ENCODE measurements at regions not wholly inside any gene's neighbourhood (a gene's known extent, or its start where the extent isn't known, plus 50 kb on each side); places are given as distances from the start of the nearest gene placed in this dataset.

GRCh38 chr12:93959657-93960056 is 188.7 kb upstream of the PLXNC1 start:
- no peak overlapping the region for H3K4me3 ChIP-seq
- H3K36me3 ChIP-seq: no peaks in the 10 kb centered on the region
- H3K4me1 ChIP-seq: peaks cover 0 to 6% (median 0%) of the 10 kb centered on the region in 9 donors
- DNase-seq (no peak), ATAC-seq (no peak)
- H3K27ac ChIP-seq: no peak overlapping the region
- 89 to 90% methylated on average over 1 of the region's 1 CpG for WGBS, 2 donors
- H3K9me3 ChIP-seq: peaks cover 0 to 19% (median 0%) of the 10 kb centered on the region in 11 donors
- intact Hi-C loops (cut with DNase I): no loop called here
- TF ChIP-seq, protein P1, sequence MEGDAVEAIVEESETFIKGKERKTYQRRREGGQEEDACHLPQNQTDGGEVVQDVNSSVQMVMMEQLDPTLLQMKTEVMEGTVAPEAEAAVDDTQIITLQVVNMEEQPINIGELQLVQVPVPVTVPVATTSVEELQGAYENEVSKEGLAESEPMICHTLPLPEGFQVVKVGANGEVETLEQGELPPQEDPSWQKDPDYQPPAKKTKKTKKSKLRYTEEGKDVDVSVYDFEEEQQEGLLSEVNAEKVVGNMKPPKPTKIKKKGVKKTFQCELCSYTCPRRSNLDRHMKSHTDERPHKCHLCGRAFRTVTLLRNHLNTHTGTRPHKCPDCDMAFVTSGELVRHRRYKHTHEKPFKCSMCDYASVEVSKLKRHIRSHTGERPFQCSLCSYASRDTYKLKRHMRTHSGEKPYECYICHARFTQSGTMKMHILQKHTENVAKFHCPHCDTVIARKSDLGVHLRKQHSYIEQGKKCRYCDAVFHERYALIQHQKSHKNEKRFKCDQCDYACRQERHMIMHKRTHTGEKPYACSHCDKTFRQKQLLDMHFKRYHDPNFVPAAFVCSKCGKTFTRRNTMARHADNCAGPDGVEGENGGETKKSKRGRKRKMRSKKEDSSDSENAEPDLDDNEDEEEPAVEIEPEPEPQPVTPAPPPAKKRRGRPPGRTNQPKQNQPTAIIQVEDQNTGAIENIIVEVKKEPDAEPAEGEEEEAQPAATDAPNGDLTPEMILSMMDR (IDR thresholded peaks at IDR 0.05): no peak
- no peaks in the 10 kb centered on the region for H3K27me3 ChIP-seq

DNA sequence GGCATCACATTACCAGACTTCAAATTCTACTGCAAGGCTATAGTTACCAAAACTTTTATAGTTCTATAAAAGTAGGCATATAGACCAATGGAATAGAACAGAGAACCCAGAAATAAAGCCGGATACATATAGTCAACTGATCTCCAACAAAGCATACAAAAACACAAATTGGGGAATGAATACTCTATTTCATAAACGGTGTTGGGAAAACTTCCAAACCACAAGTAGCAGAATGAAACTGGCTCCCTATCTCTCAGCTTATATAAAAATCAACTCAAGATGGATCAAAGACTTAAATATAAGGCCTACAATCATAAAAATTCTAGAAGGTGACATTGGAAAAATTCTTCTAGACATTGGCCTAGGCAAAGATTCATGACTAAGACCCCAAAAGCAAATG is 187.9 kb upstream of the PLXNC1 start:
- H3K9me3 ChIP-seq: peaks cover 0 to 19% (median 0%) of the 10 kb centered on the region in 11 donors
- peaks cover 0 to 2% (median 0%) of the 10 kb centered on the region in 9 donors for H3K4me1 ChIP-seq
- no peaks in the 10 kb centered on the region for H3K36me3 ChIP-seq
- TF ChIP-seq, protein P1 (IDR thresholded peaks at IDR 0.05): no peak
- H3K27me3 ChIP-seq: no peaks in the 10 kb centered on the region
- ATAC-seq: no peak
- H3K4me3 ChIP-seq: no peak overlapping the region
- WGBS, 2 donors: 67 to 89% methylated on average over 2 of the region's 2 CpGs
- H3K27ac ChIP-seq: no peak overlapping the region
- no peak for DNase-seq
- intact Hi-C loops (cut with DNase I): no loop called here

GRCh38 chr12:93962336-93962735 is 186.0 kb upstream of the PLXNC1 start:
- Histone ChIP-seq H3K4me1 (no peaks in the 10 kb centered on the region), H3K9me3 (peaks cover 0 to 19% (median 0%) of the 10 kb centered on the region in 11 donors), H3K27ac (no peak overlapping the region), H3K36me3 (no peaks in the 10 kb centered on the region), H3K4me3 (no peak overlapping the region), H3K27me3 (no peaks in the 10 kb centered on the region)
- 69 to 95% methylated on average over 2 of the region's 2 CpGs for WGBS, 2 donors
- TF ChIP-seq, protein P1 (IDR thresholded peaks at IDR 0.05): no peak
- intact Hi-C loops (cut with DNase I): no loop called here
- DNase-seq (no peak), ATAC-seq (no peak)

GRCh38 chr12:93964936-93965335 is 183.4 kb upstream of the PLXNC1 start:
- 72 to 88% methylated on average over 4 of the region's 4 CpGs for WGBS, 2 donors
- Histone ChIP-seq H3K4me3 (no peak overlapping the region), H3K27ac (no peak overlapping the region), H3K9me3 (peaks cover 0 to 19% (median 0%) of the 10 kb centered on the region in 11 donors), H3K27me3 (no peaks in the 10 kb centered on the region), H3K36me3 (no peaks in the 10 kb centered on the region), H3K4me1 (no peaks in the 10 kb centered on the region)
- ATAC-seq (peak in 1 of 8 donors; percentile 14), DNase-seq (no peak)
- TF ChIP-seq, protein P1 (IDR thresholded peaks at IDR 0.05): no peak
- intact Hi-C loops (cut with DNase I): no loop called here
